HG03097 (cell line): ENCODE measurements at regions not wholly inside any gene's neighbourhood (a gene's known extent, or its start where the extent isn't known, plus 50 kb on each side); places are given as distances from the start of the nearest gene placed in this dataset.
"Not testable (repeated sequence)": the region's sequence is repeated elsewhere in the genome, so short reads cannot be mapped to it uniquely, and the experiment has no call there.

ENCODE experiments used
- ATAC-seq: cut with Tn5 transposase; IDR thresholded peaks from one replicate; pipeline ENCODE4 v1.9.1; 2021; ENCODE audit not compliant: unreplicated experiment, low FRiP score

GRCh38 chr10:57098146-57098545 is 737.1 kb upstream of the ZWINT start:
- no peak for ATAC-seq

- no peak for ATAC-seq
Observed at GRCh38 chr10:57096044-57096443, 735.0 kb upstream of the ZWINT start.

GRCh38 chr10:57094965-57095364 is 733.9 kb upstream of the ZWINT start:
- ATAC-seq = no peak

- no peak for ATAC-seq
Observed at GRCh38 chr10:57094083-57094482, 733.0 kb upstream of the ZWINT start.

- ATAC-seq = no peak
Observed at GRCh38 chr10:57053530-57053929, 692.5 kb upstream of the ZWINT start.

GRCh38 chr10:57049096-57049495 is 688.0 kb upstream of the ZWINT start:
- ATAC-seq = no peak

- ATAC-seq = no peak
Observed at GRCh38 chr10:57038531-57038930, 677.5 kb upstream of the ZWINT start.

GRCh38 chr10:57035310-57035709 is 674.3 kb upstream of the ZWINT start:
- ATAC-seq = no peak

- ATAC-seq = not testable (repeated sequence)
Observed at GRCh38 chr10:57032301-57032700, 671.2 kb upstream of the ZWINT start.

- ATAC-seq = no peak
Observed at GRCh38 chr10:57031346-57031745, 670.3 kb upstream of the ZWINT start.

- no peak for ATAC-seq
Observed at GRCh38 chr10:57026307-57026706, 665.2 kb upstream of the ZWINT start.

GRCh38 chr10:57023626-57024025 is 662.6 kb upstream of the ZWINT start:
- ATAC-seq = no peak

- no peak for ATAC-seq
Observed at GRCh38 chr10:57018452-57018851, 657.4 kb upstream of the ZWINT start.

GRCh38 chr10:57017356-57018037 is 656.4 kb upstream of the ZWINT start:
- ATAC-seq = no peak

- no peak for ATAC-seq
Observed at GRCh38 chr10:57015595-57016318, 654.7 kb upstream of the ZWINT start.

GRCh38 chr10:57015187-57015586 is 654.1 kb upstream of the ZWINT start:
- no peak for ATAC-seq

- ATAC-seq = no peak
Observed at GRCh38 chr10:57014758-57015157, 653.7 kb upstream of the ZWINT start.

- no peak for ATAC-seq
Observed at GRCh38 chr10:57008189-57008588, 647.1 kb upstream of the ZWINT start.

GRCh38 chr10:56991591-56992069 is 630.6 kb upstream of the ZWINT start:
- no peak for ATAC-seq

- no peak for ATAC-seq
Observed at GRCh38 chr10:56975513-56975912, 614.5 kb upstream of the ZWINT start.

GRCh38 chr10:56973766-56974165 is 612.7 kb upstream of the ZWINT start:
- no peak for ATAC-seq

GRCh38 chr10:56943221-56943755 is 582.2 kb upstream of the ZWINT start:
- no peak for ATAC-seq
